Hepatocyte (in vitro differentiated cells): ENCODE measurements at regions not wholly inside any gene's neighbourhood (a gene's known extent, or its start where the extent isn't known, plus 50 kb on each side); places are given as distances from the start of the nearest gene placed in this dataset.
"Not testable (repeated sequence)": the region's sequence is repeated elsewhere in the genome, so short reads cannot be mapped to it uniquely, and the experiment has no call there.

Experiments
- CTCF ChIP-seq: fragments of 200-600 bp; sonication (generic); IDR thresholded peaks from 2 replicates; pipeline ENCODE4 v1.5.1; 2016; ENCODE audit warnings: antibody characterized with exemption, mild to moderate bottlenecking; ENCODE audit not compliant: poor library complexity
- EZH2phosphoT487 ChIP-seq: fragments of 200-600 bp; sonication (generic); IDR thresholded peaks from one replicate; pipeline ENCODE4 v1.6.1; 2018; ENCODE audit warnings: antibody characterized with exemption, mild to moderate bottlenecking, low read depth, moderate library complexity; ENCODE audit not compliant: unreplicated experiment, severe bottlenecking

- not testable (repeated sequence) for TF ChIP-seq CTCF, EZH2phosphoT487
These were observed 290.3 kb upstream of the PLGLB1 start for GRCh38 chr2:87311896-87312441.
